22Rv1 (cell line): ENCODE measurements at regions not wholly inside any gene's neighbourhood (a gene's known extent, or its start where the extent isn't known, plus 50 kb on each side); places are given as distances from the start of the nearest gene placed in this dataset.

ENCODE experiments used
- CTCF ChIP-seq: fragments of 450-650 bp; IDR thresholded peaks from 2 replicates; pipeline ENCODE4 v1.5.1; 2017; ENCODE audit warnings: mild to moderate bottlenecking
- ZFX ChIP-seq: fragments of 450-650 bp; IDR thresholded peaks from 2 replicates; pipeline ENCODE4 v1.6.1; 2017; ENCODE audit warnings: antibody characterized with exemption, borderline replicate concordance

GRCh38 chr9:93827545-93828330, 127.4 kb downstream of the BARX1 start:
- TF ChIP-seq CTCF (peak; percentile 97), ZFX (no peak)
